DOHH2 (cell line): ENCODE measurements at regions not wholly inside any gene's neighbourhood (a gene's known extent, or its start where the extent isn't known, plus 50 kb on each side); places are given as distances from the start of the nearest gene placed in this dataset.
"Not testable (repeated sequence)": the region's sequence is repeated elsewhere in the genome, so short reads cannot be mapped to it uniquely, and the experiment has no call there.

ENCODE experiments used
- H3F3A ChIP-seq: fragments of 200-600 bp; sonication (generic), shearing (Covaris generic); 2 replicates; pipeline ENCODE4 v1.6.0; 2016; ENCODE audit warnings: antibody characterized with exemption, mild to moderate bottlenecking; ENCODE audit not compliant: control insufficient read depth, insufficient read depth
- H3K27ac ChIP-seq: fragments of 200-600 bp; sonication (generic); 2 replicates; pipeline ENCODE4 v1.5.1; 2014; ENCODE audit warnings: low read depth, mild to moderate bottlenecking, low read length, moderate library complexity
- H3K27me3 ChIP-seq: fragments of 200-600 bp; sonication (generic); 2 replicates; pipeline ENCODE4 v1.6.1; 2014; ENCODE audit warnings: mild to moderate bottlenecking, low read length, mixed read lengths; ENCODE audit not compliant: control insufficient read depth
- H3K36me3 ChIP-seq: fragments of 200-600 bp; sonication (generic); 2 replicates; pipeline ENCODE4 v1.6.1; 2014; ENCODE audit warnings: mild to moderate bottlenecking, low read length, moderate library complexity, mixed read lengths; ENCODE audit not compliant: control insufficient read depth
- H3K4me1 ChIP-seq: fragments of 200-600 bp; sonication (generic); 2 replicates; pipeline ENCODE4 v1.6.1; 2014; ENCODE audit warnings: mild to moderate bottlenecking, low read length, mixed read lengths; ENCODE audit not compliant: control insufficient read depth
- H3K4me2 ChIP-seq: fragments of 200-600 bp; sonication (generic); 2 replicates; pipeline ENCODE4 v1.6.0; 2014; ENCODE audit warnings: mild to moderate bottlenecking, low read length, moderate library complexity
- H3K4me3 ChIP-seq: fragments of 200-600 bp; sonication (generic); 2 replicates; pipeline ENCODE4 v1.5.1; 2014; ENCODE audit warnings: mild to moderate bottlenecking, low read length, mixed read lengths
- H3K79me2 ChIP-seq: fragments of 200-600 bp; sonication (generic); 2 replicates; pipeline ENCODE4 v1.6.1; 2014; ENCODE audit warnings: mild to moderate bottlenecking, low read length, mixed read lengths; ENCODE audit not compliant: control insufficient read depth
- H3K9me2 ChIP-seq: fragments of 200-600 bp; sonication (generic); replicated peaks from 2 replicates; pipeline ENCODE4 v1.6.1; 2014; ENCODE audit warnings: mild to moderate bottlenecking, low read length, mixed read lengths; ENCODE audit not compliant: control insufficient read depth
- H3K9me3 ChIP-seq: fragments of 200-600 bp; sonication (generic); 2 replicates; pipeline ENCODE4 v1.6.1; 2014; ENCODE audit warnings: antibody characterized with exemption, low read length, mixed read lengths; ENCODE audit not compliant: control insufficient read depth, insufficient read depth
- H4K20me1 ChIP-seq: fragments of 200-600 bp; sonication (generic); 2 replicates; pipeline ENCODE4 v1.6.0; 2014; ENCODE audit warnings: low read depth, mild to moderate bottlenecking, antibody characterized with exemption, low read length, moderate library complexity; ENCODE audit not compliant: control insufficient read depth, insufficient read depth
- EZH2phosphoT487 ChIP-seq: fragments of 200-600 bp; sonication (generic); IDR thresholded peaks from 2 replicates; pipeline ENCODE4 v1.6.1; 2017; ENCODE audit warnings: borderline replicate concordance, mild to moderate bottlenecking, antibody characterized with exemption, low read length, moderate library complexity, mixed read lengths
- TF ChIP-seq, protein P1 (sequence below): fragments of 200-600 bp; sonication (generic); IDR thresholded peaks from one replicate; pipeline ENCODE4 v1.5.1; 2014; ENCODE audit warnings: antibody characterized with exemption, mild to moderate bottlenecking, low read depth, low read length; ENCODE audit not compliant: poor library complexity, severe bottlenecking

DNA sequence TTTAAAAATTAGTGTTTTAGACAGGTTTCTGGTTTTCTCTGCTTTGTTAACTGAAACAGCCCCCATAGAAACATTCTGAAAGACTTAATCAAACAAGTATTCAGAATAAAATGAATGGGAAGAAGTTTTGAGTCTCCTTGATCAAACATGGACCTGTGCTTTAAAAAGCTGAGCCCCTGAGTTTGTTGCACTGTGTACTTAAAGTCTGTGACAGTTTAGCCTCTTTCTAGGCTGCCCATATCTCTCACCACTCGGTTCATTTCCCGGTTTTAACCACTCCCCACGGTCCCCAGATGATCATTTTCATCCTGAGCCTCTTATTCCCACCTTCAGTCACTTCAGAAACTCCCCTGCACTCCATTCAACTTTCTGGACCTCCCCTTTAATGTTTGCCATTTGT, 215.9 kb upstream of the DMRT1 start:
- no peaks in the 10 kb centered on the region for H3K9me3 ChIP-seq
- 0 out of 2 replicates have a peak, but pooled peaks cover 5% of the 10 kb centered on the region for H3F3A ChIP-seq
- no peaks in the 10 kb centered on the region for H3K27me3 ChIP-seq
- H4K20me1 ChIP-seq = no peaks in the 10 kb centered on the region
- peaks cover 45% of the 10 kb centered on the region for H3K4me1 ChIP-seq
- no peak overlapping the region for H3K4me2 ChIP-seq
- no peak overlapping the region for H3K4me3 ChIP-seq
- no peaks in the 10 kb centered on the region for H3K9me2 ChIP-seq
- no peak overlapping the region for H3K27ac ChIP-seq
- H3K36me3 ChIP-seq = peaks cover 22% of the 10 kb centered on the region
- TF ChIP-seq, protein P1, sequence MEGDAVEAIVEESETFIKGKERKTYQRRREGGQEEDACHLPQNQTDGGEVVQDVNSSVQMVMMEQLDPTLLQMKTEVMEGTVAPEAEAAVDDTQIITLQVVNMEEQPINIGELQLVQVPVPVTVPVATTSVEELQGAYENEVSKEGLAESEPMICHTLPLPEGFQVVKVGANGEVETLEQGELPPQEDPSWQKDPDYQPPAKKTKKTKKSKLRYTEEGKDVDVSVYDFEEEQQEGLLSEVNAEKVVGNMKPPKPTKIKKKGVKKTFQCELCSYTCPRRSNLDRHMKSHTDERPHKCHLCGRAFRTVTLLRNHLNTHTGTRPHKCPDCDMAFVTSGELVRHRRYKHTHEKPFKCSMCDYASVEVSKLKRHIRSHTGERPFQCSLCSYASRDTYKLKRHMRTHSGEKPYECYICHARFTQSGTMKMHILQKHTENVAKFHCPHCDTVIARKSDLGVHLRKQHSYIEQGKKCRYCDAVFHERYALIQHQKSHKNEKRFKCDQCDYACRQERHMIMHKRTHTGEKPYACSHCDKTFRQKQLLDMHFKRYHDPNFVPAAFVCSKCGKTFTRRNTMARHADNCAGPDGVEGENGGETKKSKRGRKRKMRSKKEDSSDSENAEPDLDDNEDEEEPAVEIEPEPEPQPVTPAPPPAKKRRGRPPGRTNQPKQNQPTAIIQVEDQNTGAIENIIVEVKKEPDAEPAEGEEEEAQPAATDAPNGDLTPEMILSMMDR = no peak
- TF ChIP-seq EZH2phosphoT487 = no peak
- peaks cover 69% of the 10 kb centered on the region for H3K79me2 ChIP-seq

- Histone ChIP-seq H3K4me1 (peaks cover 45% of the 10 kb centered on the region), H3K79me2 (peaks cover 70% of the 10 kb centered on the region), H3K36me3 (peaks cover 19% of the 10 kb centered on the region)
- not testable (repeated sequence) for H4K20me1 ChIP-seq, H3K4me3 ChIP-seq, H3K27me3 ChIP-seq, H3K9me2 ChIP-seq, H3K9me3 ChIP-seq, H3K4me2 ChIP-seq, H3F3A ChIP-seq, H3K27ac ChIP-seq
Measured at GRCh38 chr9:626114-626513, 215.4 kb upstream of the DMRT1 start.

DNA sequence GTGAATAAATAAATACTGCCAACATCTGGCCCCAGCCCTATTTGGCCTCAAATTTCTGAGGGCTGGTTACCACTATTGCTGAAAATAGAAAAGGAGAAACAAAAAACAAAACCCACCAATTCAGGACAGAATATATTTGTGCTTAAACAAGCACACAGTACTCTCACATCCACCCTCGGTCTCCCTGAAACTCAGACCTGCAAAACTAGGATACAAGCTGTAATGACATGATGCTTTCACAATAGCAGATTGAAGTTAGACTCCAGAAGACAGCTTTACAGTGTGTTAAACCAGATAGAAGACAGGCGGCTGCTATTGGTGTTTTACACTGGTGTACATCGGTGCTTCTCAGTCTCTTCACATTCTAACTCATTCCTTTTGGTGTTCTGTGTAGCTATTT, 214.9 kb upstream of the DMRT1 start:
- no peaks in the 10 kb centered on the region for H4K20me1 ChIP-seq
- H3K4me2 ChIP-seq = no peak overlapping the region
- H3K9me2 ChIP-seq = no peaks in the 10 kb centered on the region
- no peak overlapping the region for H3K27ac ChIP-seq
- peaks cover 14% of the 10 kb centered on the region for H3K36me3 ChIP-seq
- H3F3A ChIP-seq = 0 out of 2 replicates have a peak, but pooled peaks cover 5% of the 10 kb centered on the region
- peaks cover 45% of the 10 kb centered on the region for H3K4me1 ChIP-seq
- no peaks in the 10 kb centered on the region for H3K9me3 ChIP-seq
- no peak overlapping the region for H3K4me3 ChIP-seq
- peaks cover 70% of the 10 kb centered on the region for H3K79me2 ChIP-seq
- TF ChIP-seq EZH2phosphoT487 = no peak
- TF ChIP-seq, protein P1 = no peak
- H3K27me3 ChIP-seq = no peaks in the 10 kb centered on the region

- Histone ChIP-seq H4K20me1 (no peaks in the 10 kb centered on the region), H3K27ac (no peak overlapping the region), H3K4me3 (no peak overlapping the region), H3K4me1 (peaks cover 45% of the 10 kb centered on the region), H3K9me2 (no peaks in the 10 kb centered on the region), H3K79me2 (peaks cover 69% of the 10 kb centered on the region), H3F3A (0 out of 2 replicates have a peak, but pooled peaks cover 5% of the 10 kb centered on the region), H3K27me3 (no peaks in the 10 kb centered on the region), H3K9me3 (no peaks in the 10 kb centered on the region), H3K4me2 (no peak overlapping the region), H3K36me3 (peaks cover 7% of the 10 kb centered on the region; the same call in 1 of the 2 replicates)
- TF ChIP-seq, protein P1 = no peak
- TF ChIP-seq EZH2phosphoT487 = no peak
Measured at GRCh38 chr9:627336-627970, 214.0 kb upstream of the DMRT1 start.
